Fibroblast of lung (primary cell): ENCODE measurements at regions not wholly inside any gene's neighbourhood (a gene's known extent, or its start where the extent isn't known, plus 50 kb on each side); places are given as distances from the start of the nearest gene placed in this dataset.

Source experiments
- CTCF ChIP-seq, 2 donors: IDR thresholded peaks in 1 of 2; conservative IDR thresholded peaks in 1 of 2; 1 replicate in 1 of 2; 2 replicates in 1 of 2; pipeline ENCODE4 v1.5.1; 2011 to 2012; ENCODE audit warnings: low read length in 2 of 2, control low read depth in 1 of 2, inconsistent platforms in 1 of 2, low read depth in 1 of 2, mild to moderate bottlenecking in 1 of 2
- EZH2 ChIP-seq: IDR thresholded peaks from 2 replicates; pipeline ENCODE4 v1.5.1; 2012; ENCODE audit warnings: low read length, control low read depth, mild to moderate bottlenecking; ENCODE audit errors: missing control alignments

DNA sequence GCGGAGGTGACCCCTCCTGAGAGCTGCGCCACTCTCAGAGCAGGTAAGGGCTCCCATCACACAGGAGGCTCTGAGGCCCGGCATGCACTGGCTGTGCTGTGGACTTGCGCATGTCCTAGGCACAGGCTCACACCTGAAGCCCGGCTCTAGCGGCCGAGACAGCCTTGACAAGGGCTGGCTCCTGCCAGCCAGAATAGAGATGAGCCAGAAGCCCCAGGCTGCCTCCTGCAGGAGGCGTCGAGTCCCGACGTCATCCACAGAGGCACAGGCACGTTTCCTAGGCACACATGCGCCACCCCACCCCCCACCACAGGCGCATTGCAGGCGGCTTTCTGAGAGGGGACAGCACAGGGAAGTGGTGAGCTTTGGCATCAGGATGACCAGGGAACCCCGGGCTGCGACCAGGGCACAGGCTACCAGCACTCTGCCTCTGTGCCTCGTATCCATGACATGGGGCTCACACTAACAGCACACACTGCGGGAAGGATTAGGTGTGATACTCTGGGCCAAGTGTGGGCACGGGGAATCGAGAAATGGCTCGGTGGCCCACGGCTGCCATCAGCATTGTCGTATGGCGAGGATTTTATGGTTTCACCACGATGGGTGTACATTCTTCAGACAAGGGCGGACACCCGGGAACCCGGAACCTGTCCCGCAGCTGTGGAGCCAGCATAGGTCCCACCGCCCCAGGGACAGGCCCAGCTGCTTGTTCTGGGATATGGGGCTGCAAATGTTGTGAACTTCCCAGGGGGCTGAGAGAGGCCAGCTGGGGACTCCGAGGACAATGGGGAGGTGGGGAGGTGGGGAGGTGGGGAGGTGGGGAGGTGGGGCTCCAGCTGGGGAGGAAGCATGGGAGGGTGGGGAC is 90.7 kb upstream of the ADRA2C start:
- no peak for TF ChIP-seq CTCF (conservative IDR thresholded peaks at IDR 0.05 in 1 of 2, IDR thresholded peaks at IDR 0.05 in 1 of 2; ENCODE audit: low read depth in 1 of 2, low read length in 2 of 2)
- TF ChIP-seq EZH2: no peak
